Hematopoietic multipotent progenitor cell treated with erythropoietin and hydrocortisone succinate and interleukin-3 and kit ligand, for 4 days (in vitro differentiated cells): ENCODE measurements at regions not wholly inside any gene's neighbourhood (a gene's known extent, or its start where the extent isn't known, plus 50 kb on each side); places are given as distances from the start of the nearest gene placed in this dataset.
"Not testable (repeated sequence)": the region's sequence is repeated elsewhere in the genome, so short reads cannot be mapped to it uniquely, and the experiment has no call there.

Experiments used
- DNase-seq: peaks from one replicate; pipeline ENCODE4 v3.0.0-alpha.2; 2015

DNA sequence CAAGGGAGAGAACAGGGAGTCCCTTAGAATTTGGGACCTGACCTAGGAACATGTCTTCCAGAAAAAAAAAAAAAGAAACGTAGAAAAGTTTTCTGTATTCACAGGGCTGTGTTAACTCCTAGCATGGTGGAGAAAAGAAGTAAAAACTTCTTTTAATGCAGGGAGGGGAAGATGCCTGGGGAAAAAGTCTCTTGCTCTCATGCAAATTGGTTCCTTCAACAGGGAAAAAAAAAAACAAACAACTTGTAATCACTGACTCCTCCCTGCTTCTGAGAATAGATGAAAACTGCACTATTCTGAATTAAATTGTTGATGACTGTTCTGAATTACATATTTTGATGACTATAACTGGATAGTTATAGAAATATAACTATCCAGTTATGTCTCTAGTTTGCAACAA, 933.2 kb downstream of the TRIB2 start:
- DNase-seq, result no peak

DNA sequence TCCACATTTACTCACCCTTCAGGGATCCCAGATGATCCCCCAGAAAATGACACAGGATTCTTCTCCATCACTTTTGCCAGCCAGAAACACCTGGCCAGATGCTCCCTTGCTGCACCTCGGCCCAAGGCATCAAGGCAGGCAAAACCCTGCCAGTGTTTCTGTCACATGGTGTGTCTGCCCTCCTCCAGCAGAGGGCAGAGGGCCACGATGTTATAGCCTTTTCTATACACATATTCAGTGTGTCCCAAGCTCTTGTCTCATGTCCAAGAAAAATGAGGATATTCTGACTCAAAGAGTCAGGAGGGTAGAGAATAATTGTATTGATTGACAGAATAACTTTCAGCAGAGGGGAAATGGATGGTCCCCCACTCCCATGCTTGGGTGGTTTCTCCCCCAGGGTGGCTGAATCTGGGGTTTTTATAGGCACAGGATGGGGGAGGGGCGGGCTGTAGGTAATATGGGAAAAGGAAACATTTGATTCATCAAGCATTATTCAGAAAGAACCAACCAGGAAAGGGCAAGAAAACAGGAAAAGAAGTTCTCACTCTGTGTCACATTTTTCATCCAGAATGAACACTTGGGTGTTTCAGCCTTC, 933.9 kb downstream of the TRIB2 start:
- DNase-seq, result peak; percentile 14

DNA sequence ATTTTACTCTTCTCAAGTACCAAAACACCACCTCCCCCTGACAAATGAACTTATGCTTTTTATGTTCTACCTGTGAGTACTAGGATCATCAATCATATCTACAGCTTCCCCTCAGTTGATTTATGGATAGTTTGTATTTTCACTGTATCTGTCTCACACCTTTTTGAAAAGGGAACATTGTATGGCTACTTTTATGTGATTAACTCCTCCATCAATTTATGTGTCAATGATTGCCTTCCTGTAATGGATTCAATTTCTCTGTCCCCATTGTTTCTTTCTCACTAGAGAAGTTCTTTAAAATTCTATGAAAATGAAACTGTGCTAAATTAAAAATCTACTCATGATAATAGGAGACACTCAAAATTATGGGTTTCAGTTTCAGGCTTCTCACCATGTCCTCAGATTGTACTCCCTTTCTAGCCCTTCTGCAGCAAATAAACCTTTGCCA, 935.0 kb downstream of the TRIB2 start:
- DNase-seq, result no peak

DNA sequence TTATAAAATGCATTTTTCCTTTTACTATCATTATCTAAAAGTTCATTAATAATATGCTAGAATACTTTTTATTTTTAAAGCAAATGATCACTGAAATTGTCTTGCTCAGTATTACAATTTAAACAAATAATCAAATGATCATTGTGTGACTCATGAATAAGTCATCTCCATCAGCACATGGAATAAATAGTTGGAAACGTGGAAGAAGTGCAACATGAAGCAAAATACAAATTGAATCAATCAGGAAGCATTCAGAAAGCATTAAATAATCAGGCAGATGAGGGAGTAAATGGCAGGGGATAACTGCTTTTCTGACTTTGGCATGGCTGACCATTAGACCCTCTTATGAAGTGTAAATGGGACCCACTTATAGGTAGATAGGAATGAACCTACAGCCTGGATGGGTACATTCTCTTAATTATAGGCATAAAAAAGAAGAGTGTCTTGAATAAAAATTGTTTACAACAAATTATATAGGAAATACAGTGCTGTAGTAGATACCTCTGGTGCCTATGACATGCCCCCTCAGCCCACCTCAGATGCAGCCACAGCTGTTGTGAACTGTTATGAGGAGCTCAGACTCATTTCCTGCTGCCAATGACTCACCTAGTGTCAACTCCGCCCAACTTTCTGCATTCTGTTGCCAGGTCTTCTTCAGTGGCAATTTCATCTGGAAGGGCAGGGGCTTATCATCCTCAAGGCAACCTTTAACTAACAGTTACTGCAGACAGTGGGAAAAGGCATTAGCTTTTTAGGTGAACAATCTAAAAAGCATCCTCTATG, 936.0 kb downstream of the TRIB2 start:
- no peak for DNase-seq

DNA sequence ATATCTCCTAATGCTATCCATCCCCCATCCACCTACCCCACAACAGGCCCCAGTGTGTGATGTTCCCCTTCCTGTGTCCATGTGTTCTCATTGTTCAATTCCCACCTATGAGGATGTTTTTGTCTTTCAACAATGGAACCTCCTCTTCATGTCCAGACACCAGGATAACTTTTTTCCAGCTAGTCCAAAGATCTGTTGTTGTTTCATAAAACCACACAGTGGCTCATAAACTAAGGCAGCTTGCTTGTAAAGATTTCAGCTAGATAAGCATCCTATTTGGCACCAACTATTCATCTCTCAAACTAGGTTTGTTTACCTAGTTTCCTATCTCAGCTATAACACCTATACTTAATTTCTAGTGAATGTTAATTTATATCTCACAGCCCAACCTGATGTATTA, 937.7 kb downstream of the TRIB2 start:
- no peak for DNase-seq

DNA sequence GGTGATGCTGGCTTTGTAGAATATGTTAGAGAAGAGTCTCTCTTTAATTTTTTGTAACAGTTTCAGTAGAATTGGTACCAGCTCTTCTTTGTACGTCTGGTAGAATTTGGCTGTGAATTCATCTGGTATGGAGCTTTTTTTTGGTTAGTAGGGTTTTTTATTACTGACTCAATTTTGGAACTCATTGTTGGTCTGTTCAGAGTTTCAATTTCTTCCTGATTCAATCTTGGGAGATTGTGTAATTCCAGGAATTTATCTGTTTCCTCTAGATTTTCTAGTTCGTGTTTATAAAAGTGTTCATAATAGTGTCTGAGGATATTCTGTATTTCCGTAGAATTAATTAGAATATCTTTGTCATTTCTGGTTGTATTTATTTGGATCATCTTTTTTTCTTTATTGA, 943.5 kb downstream of the TRIB2 start:
- DNase-seq, result no peak

DNA sequence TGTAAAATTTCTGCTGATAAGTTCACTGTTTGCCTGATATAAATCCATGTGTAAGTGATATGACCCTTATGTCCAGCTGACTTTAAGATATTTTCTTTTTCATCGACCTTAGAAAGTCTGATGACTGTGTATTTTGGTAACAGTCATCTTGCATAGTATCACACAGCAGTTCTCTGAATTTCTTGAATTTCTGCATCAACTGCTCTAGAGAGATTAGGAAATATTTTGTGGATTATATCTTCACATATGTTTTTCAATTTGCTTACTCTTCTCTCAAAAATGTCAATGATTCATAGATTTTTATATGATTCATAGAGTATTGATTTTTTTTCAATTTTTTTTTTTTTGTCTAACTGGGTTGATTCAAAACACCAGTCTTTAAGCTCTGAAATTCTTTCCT, 945.3 kb downstream of the TRIB2 start:
- DNase-seq, result no peak

DNA sequence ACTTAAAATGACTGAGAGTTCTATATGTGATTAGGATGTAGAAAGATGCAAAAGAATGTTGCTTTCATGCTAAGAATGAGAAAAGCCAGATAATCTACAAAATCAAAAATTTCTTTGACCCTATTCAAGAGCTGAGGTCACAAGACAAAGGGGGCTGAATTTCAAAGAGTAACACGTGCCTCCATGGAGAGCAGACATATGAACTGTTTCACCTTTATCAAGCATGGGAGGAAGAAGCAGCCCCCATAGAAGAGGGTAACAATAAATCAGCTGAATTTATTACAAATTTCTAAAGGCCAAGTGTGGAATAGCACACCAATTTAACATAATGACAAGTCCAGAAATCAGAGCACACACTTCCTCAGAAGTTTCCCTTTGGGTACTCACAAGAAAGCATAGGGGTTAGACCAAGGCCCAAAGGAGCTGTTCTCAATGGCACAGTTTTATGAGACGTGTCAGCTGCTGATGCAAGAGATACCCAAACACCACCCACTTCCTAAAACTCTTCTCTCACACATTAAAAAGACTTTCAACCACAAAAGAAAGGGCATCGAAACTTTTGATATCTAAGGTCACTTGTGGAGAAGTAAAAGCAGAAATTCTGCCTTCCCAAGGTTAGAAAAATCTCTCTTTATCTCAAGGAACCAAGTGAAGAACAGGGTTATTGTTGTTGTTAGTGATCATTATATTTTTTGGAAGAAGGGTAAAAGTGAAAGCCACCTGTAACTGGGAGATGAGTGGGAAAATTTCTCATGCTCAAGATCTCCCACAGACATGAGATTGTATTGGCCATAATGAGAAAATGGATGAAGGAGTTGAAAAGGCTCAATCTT, 950.1 kb downstream of the TRIB2 start:
- DNase-seq, result no peak

DNA sequence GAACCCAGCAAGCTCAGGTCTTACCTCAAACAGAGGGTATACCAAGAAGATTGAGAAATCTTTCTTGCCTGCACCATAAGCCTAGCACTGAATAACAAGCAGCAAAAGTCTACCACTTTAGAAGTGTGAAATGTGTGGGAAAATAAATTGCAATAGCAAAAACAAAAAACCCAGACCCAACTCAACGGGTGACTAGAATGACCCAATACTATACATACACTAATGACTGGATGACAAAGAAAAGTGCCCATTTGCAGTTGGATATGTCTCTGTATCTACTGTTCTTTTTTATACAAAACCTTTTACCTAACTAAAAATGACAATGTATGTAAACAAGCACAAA, 950.6 kb downstream of the TRIB2 start:
- no peak for DNase-seq

DNA sequence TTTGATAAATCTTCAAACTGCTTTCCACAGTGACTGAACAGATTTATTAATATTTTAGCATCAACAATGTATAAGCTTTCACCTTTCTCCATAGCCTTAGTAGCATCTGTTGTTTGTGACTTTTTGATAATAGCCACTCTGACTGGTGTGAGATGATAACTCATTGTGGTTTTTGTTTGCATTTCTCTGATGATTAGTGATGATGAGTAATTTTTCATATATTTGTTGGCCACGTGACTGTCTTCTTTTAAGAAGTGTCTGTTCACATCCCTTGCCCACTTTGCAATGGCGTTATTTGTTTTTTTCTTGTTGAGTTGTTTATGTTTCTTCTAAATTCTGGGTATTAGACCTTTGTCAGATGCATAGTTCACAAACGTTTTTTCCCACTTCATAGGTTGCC, 952.9 kb downstream of the TRIB2 start:
- DNase-seq, result no peak

DNA sequence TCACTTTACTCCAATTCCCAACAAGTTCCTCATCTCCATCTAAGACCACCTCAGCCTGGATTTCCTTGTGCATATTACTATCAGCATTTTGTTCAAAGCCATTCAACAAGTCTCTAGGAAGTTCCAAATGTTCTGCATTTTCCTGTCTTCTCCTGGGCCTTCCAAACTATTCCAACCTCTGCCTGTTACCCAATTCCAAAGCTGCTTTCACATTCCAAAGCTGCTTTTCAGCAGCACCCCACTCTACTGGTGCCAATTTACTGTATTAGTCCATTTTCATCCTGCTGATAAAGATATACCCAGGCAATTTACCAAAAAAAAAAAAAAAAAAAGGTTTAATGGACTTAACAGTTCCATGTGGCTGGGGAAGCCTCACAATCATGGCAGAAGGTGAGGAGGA, 957.1 kb downstream of the TRIB2 start:
- not testable (repeated sequence) for DNase-seq

DNA sequence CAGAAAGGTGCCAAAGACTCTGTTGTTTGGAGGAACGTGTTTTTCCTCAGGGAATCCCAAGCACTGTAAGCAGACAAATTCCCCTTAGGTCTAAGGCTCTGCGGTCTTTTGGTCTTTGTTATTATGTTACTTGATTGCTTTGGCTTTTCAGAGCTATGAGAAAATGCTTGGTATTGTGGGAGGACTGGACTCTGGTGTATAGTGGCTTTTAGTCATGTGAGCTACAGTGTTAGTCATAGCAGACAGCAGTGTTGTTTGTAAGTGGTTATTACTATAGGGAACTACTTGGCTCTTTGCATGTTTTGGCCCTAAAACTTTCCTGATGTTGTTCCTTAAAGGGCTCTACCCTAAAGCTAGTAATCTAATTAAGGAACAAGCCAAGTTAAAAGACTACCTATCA, 956.2 kb upstream of the LRATD1 start:
- no peak for DNase-seq

DNA sequence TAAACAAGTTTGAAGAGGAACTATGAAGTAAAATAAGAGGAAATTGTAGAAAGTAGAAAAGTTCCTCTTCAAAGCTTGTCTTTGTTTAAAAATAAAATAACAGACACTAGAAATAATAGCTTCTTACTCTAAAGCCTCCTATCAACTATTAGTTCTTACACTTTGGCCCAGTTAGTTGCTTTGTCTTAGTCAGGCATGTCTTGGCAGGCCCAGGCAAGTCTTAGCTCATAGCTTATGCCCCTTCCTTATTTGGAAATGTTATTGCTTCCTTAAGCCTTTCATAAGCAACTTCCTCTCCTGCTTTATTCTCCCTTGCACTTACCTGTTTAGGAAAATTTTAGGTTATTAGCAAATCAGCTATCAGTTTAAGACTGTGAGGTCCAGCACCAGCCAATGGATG, 950.6 kb upstream of the LRATD1 start:
- no peak for DNase-seq

DNA sequence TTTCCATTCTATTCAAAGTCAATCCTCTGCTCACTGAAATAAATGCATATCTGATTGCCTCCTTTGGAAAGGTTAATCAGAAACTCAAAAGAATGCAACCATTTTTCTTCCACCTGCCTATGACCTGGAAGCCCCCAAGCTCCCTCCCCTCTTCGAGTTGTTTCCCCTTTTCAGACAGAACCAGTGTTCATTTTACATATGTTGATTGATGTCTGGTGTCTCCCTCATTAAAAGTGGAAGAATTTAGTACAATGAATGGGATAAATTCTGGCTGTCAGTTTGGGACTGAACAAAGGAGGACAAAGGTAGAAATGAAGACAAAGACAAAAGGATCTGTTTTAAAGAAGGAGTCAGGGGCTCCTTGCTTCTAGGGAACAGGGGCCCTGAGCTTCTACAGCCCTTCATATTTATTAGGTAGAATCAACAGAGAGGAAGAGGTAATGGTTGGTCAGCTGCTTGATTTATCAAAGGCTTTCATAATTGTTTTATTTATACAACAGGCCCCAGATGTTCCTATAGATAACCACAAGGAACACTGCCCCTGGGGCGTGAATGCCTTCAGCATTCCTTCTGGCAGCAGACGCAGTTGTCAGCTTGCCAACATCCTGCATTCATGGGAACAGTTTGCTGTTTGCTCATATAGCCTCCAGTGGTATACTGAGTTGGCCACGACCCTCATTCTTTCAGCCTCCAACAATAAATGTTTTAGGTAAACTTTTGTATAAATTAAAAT, 949.8 kb upstream of the LRATD1 start:
- no peak for DNase-seq

DNA sequence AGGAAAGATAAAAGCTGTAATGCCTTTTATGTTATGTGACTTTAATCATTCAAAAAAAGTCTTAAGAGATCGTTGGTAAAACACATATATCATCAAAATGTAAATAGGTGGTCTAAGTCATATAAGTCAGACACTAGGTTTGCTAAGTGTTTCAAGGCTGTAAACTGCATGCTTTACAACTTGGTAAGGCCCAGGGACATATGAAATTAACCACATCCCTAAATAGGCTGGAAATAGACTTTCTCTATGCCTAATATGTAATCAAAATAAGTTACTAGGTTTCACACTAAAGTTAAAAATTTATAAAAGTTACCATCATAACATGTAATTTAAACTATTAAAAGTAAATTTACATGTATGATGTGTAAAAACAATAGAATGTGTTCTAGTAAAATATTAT, 946.3 kb upstream of the LRATD1 start:
- no peak for DNase-seq

DNA sequence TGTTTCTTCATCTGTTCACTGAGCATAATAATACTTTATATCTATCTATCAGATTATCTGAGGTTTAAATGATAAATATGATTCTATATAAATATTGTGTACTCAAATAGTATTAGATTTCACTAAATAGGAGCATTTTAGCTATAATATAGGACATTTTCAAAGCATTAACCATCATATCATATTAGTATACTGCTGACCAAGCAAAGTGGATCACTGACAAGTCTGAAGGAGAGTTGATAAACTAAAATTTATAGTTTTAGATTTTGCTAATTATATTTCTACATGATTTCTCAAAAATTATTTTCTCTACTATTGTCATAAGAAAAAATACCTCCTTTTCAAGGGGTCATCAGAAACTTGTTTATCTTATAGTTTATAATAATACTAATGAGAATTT, 937.8 kb upstream of the LRATD1 start:
- no peak for DNase-seq

DNA sequence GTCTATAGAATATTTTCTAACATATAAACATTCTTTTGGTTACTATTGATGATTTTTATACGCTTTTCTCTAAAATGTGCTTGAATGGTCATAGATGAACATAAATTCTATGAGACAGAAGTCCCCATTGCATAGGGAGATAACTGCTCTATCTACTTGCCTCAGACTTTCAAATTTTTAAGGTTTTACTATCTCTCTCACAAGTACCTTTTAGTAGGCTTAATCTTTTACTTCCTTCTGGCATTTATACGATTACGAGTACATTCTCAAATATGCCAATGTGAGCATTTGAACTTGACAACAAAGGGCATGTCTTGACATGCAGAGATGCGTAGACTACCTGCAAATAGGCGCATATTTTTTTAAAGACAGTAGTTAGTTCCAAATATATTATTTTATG, 935.9 kb upstream of the LRATD1 start:
- no peak for DNase-seq

DNA sequence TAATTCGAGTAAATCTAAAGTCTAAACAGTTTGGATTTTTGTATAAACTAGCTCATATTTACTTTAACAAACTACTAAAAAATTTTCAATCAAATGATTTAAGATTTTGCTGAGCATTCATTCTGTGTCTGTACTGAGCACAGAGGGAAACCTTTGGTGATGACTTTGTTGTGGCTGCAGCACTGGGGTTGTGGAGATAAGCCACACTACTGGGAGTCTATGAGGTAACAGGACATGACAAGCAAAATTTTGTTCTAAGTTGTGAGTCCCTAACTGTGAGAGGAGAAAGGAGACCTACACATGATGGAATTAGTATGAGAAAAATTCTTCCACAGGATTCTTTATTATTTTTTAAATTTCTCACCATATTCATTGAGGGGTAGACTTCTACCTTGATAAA, 933.7 kb upstream of the LRATD1 start:
- DNase-seq, result no peak

DNA sequence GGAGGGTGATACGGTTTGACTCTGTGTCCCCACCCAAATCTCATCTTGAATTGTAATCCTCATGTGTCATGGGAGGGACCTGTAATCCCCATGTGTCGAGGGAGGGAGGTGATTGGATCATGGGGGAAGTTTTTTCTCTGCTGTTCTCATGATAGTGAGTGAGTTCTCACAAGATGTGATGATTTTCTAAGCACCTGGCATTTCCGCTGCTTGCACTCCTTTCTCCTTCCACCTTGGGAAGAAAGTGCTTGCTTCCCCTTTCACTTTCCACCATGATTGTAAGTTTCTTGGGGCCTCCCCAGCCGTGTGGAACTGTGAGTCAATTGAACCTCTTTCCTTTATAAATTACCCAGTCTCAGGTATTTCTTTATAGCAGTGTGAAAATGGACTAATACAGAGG, 932.6 kb upstream of the LRATD1 start:
- DNase-seq, result not testable (repeated sequence)

DNA sequence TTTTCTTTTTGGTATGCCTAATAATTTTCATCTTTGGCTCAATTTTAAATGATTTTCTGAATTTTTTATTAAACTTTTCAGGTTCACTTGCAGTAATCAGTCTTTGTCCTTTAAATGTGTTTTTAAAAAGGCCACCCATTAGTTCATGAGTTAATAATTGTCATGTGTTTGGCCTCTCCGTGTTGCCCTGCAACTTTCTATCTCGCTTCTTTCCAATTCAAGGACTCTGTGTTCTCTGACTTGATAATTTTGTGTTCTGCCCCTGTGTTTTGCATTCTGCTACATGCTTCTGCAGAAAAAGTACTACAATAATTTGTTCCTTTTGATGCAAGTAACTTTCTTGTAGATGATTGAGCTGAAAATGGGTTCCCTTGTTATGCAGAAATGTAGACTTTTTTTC, 921.4 kb upstream of the LRATD1 start:
- DNase-seq, result no peak

DNA sequence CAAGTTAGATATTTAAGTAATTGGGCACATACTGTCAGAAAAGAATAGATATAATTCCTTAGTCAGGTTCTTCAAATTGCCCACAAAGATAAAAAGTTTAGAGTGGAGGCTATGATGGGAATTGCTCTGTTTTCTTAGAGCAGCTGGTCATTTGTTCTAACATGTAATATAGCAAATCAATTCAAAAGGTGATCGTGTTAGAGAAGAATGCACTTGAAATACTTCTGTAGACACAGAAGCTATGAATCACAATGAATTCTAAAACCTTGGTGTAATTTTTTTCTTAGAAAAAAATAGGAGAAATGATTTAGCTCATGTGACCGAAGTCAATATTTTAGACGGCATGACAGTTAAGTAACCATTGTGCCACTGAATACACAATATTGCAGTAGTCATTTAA, 918.1 kb upstream of the LRATD1 start:
- no peak for DNase-seq

DNA sequence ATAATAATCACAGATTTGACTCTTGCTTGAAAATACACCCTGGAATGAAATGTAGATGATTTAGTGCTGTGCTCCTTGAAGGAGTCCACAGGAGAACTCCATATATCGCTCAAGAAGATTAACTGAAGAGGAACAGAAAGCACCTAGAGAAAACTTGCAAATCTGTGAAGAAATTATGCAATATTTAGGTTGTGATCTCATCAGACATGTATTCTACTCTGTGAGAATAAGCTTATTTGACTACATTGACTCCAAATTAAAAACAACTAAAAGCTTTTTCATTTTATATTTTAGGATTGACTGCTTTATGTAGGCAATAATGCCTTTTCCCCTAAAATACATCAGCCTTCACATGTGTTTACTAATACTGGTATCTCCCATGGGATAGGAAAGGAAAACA, 906.6 kb upstream of the LRATD1 start:
- no peak for DNase-seq

DNA sequence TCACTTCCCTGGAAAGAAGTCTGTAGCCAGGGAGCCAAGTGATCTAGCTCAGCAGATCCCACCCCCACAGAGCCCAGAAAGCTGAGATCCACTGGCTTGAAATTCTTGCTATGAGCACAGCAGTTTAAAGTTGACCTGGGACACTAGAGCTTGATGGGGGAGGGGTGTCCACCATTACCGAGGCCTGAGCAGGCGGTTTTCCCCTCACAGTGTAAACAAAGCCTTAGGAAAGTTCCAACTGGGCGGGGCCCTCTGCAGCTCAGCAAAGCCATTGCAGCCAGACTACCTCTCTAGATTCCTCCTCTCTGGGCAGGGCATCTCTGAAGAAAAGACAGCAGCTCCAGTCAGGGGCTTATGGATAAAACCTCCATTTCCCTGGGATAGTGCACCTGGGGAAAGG, 887.2 kb upstream of the LRATD1 start:
- DNase-seq, result no peak

DNA sequence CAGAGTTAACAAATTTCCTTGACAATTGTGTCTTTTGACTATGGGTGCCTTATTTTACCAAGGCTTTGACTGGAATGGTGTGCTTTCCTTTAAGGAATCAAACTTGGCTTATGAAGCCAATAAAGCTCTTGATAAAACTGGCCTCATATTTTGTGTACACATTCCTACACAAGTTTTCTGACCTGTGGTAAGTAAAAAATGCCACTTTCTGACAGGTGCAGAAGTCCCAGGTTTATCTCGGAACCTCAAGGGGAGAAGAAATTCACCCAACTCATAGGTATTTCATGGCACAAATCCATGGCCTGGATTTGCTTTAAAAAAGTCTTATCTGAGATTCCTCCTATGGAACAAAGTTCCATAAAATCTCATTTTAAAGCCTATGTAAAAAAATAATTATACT, 880.6 kb upstream of the LRATD1 start:
- no peak for DNase-seq
